ENCODE measurements at regions not wholly inside any gene's neighbourhood (a gene's known extent, or its start where the extent isn't known, plus 50 kb on each side); places are given as distances from the start of the nearest gene placed in this dataset.
"Not testable (repeated sequence)": the region's sequence is repeated elsewhere in the genome, so short reads cannot be mapped to it uniquely, and the experiment has no call there.

DNA sequence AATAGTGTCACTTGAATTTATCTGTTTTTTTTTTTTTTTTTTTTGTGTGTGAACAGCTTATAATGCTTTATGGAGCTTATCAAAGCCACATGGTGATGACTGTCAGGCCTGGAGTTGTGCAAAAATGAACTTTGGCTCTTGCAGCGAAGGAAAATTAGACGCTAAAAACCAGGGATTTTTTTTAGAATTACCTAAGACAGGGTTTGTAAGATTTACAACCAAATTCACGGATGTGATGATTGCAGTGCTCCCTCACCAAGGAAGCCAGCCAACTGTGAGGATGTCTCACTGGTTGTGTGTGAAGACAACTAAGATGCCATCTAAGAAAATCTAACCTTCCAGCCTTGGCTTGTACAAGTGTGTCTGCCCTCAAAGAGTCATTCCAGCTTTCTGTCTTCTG lies 127.1 kb upstream of the SLC4A4 start:
- DNase-seq: no peak

GRCh38 chr4:71212216-71212615 lies 126.6 kb upstream of the SLC4A4 start:
- no peak for DNase-seq

GRCh38 chr4:71214578-71214977 lies 124.2 kb upstream of the SLC4A4 start:
- no peak for DNase-seq

GRCh38 chr4:71216316-71216959 lies 122.4 kb upstream of the SLC4A4 start:
- no peak for DNase-seq

DNA sequence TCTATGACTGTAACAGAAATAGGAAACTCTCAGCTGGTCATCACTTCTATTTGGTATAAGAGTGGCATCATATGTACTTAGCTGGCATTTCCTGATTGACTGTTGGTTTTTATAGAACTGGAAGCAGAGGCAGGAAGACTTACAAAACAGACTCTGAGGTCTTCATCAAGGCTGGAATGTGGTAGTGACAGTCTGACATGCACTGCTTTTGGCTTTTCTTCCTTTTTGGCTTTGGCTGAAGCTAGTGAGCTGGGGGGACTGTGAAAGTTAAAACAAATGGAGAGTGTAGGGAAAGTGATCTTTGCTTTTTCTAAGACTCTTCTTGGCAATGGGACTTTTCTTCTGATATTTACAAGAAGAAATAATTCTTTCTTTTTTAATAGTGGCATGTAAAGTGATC lies 121.1 kb upstream of the SLC4A4 start:
- no peak for DNase-seq

DNA sequence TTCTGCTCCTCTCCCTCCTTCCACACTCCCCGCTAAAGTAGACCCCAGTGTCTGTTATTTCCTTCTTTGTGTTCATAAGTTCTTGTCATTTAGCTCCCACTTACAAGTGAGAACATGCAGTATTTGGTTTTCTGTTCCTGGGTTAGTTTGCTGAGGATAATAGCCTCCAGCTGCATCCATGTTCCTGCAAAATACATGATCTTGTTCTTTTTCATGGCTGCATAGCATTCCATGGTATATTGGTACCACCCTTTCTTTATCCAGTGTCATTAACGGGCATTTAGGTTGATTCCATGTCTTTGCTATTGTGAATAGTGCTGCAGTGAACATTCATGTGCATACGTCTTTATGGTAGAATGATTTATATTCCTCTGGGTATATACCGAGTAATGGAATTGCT lies 118.0 kb upstream of the SLC4A4 start:
- DNase-seq: not testable (repeated sequence)

DNA sequence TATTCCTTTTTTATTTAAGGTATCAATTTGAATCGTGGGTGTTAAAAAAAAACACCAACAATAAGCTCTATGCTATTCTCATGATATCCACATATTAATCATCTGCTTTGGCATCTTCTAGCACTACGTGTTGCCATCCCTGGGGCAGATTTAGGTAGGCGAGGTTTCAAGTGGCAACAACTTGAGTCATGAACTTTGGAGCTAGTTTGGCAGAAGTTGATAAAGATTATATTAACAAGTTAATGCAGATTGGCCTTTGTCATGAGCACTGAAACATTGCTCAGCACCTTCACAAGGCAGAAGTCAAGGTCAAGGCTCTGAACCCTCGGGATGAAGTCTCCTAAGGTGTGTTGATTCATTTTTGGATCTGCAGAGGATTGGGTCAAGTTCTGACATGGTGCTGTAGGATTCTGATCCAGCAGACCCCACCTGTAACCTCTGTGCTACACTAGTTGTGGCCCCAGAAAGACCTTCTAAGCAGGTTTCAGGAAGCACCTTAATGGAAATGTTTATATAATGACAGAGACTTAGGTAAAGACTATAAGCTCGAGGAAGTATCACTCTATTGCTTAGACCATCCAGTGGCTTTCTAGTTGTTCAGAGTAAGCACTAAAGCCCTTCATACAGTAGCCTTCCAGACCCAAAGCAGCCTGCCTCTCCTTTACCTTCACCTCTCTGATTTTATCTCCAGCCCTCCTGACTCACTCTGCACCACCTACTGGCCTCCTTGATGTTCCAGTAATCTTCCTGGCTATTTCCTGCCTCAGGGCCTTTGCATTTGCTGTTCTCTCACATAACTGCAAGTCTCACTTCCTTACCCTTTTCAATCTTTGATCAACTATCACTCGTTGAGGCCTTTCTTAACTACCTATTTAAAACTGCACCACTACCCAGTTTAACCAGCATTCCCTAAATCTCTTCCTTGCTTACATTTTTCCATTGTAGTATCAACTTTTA lies 117.0 kb upstream of the SLC4A4 start:
- DNase-seq: no peak

GRCh38 chr4:71222661-71223060 lies 116.2 kb upstream of the SLC4A4 start:
- no peak for DNase-seq

DNA sequence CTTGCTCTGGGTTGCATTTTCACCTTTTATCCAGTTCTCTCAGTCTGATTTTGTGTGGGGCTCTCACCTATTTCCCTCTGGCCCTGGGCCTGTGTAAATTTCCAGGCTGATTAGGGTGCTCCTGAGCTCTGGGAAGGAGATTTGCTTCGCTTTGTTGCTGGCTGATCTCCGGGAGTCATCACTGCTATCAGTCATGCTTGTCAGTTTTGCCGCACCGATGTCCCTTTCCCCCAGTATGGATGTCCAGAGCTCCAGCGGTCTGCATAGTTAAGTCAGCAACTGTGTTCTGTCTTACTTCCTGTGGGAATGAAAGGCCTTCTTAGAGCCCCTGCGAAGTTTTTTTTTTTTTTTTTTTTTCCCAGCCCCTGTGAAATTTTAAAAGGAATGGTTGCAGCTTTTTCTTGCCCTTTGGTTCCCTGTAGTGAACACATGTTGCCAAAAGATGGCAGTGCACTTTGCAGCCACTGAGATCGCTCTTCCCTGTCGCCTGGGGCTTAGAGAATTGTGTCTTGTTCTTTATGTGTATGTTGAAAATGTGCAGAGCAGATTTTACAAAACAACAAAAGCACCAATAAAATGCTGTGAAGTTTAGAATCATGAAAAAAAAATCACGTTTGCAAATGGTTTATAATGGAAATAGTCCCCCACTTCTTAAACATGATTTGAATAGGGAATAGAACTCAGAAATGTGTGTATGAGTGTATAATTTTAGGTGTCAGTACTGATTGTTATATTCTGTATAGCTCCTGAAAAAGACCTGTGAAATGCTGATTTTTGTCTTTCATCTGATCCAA lies 109.1 kb upstream of the SLC4A4 start:
- no peak for DNase-seq

DNA sequence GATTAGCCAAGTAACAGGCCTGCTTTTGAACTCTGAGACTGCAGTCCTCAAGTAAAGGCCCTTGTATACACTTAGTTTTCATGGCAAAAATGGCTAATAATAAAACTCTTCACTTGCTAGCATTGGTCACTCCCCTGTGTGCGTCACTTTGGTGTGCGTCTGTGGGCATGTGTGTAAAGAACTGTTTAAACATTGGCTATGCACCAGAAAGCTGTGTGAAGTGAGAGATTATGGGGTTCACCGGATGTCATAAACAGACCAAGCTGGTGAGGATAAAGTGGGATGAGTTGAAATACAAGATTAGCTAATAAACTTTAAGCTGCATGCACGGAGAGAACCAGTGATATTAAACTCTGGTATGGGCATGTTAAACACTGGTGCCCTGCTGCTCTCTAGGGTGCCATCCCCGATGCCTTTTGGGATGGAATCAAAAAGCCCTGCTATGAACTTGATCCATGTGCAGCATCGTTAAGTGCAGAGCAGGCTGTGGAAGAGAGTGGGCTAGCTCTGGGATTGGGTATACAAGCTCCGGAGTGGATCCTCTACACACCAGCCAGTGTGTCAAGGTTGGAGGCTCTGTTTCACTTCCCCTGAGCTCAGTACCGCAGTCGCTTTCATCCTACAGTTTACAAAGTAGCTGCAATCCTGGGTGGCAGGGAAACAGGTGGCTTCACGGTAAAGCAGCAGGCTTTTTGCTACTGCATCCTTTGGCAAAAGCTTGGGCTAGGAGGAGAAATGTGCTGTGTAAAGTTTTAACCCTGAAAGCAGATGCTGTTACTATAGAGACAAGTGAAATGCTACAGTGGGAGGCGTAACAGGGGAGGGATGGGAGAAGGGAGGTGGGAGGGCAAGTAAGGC lies 108.3 kb upstream of the SLC4A4 start:
- no peak for DNase-seq

- peak; percentile 35 for DNase-seq
These were observed 107.4 kb upstream of the SLC4A4 start for GRCh38 chr4:71231129-71232055.

DNA sequence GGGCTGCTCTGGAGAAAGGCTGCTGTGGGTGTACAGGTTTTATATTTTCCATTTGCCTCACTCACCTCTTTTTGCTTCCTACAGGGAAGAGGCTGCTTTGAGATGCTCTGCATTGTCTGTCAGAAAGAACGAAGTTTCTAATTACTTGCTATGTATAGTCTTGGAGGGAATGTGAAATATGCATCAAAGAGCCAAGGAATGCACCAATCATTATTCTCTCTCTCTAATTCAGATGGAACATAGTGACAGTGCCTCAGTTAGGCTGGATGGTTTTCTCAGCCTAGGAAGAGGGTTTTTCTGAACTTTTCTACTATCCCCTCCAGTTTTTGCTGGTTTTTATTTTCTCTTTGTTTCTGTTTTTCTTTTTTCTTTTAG lies 106.8 kb upstream of the SLC4A4 start:
- DNase-seq: no peak

DNA sequence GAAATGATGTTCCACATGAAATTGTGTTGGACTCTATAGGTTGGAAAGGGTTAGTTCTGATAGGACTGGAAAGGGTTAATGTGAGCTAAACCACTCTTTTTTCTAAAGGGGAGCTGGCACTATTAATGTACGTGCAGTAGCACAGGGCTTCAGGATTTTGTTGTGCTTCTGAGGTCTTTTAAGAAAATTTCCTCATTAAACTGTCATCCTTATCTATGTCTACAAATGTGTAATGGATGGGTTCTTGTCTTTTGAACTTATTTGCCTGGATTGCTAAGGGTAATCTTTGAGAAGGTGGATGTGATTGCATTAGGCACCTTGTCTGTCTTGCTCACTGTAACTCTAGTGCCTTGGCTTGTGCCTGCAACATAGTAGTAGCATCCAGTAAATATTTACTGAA lies 106.0 kb upstream of the SLC4A4 start:
- no peak for DNase-seq

GRCh38 chr4:71235311-71236201 lies 103.3 kb upstream of the SLC4A4 start:
- no peak for DNase-seq

- no peak for DNase-seq
These were observed 102.6 kb upstream of the SLC4A4 start for GRCh38 chr4:71236226-71236625.

- no peak for DNase-seq
These were observed 101.2 kb upstream of the SLC4A4 start for GRCh38 chr4:71237641-71238040.

GRCh38 chr4:71239365-71239764 lies 99.5 kb upstream of the SLC4A4 start:
- DNase-seq: no peak

GRCh38 chr4:71240094-71240493 lies 98.7 kb upstream of the SLC4A4 start:
- no peak for DNase-seq

DNA sequence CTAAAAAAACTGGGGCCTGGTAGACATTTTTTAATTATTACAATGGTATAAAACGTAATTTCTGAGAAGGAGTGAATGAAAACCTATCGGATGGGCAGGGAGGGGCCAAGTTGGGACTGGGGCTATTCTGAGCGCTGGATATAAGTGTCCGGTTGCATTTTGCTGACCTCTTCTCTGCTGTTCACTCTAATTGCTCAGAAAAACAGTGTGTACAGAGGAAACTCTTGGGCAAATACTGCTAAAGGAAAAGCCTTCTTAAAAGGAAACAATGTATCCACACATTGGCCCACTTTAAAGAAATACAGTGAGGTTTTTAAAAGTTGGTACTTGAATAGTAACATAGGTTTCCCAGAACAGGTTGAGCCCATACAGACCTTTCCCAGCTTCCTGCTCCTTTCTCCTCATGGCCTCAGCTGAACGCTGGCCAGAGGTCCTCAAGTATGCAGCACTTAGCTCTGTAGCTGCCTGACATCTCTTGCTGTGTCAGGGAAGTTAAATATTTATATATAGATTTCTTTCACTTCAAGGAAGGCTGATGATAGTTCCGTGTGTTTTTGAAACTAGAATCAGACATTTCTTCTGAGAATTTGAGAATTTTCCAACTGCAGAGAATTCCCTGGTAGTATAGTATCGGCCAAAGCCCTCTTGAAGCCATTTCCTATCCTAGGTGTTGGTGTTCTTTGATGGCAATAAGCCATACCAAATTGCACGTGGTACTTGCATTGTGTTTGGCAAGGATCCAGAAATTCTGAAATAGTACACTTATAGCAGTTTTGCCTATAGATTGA lies 97.1 kb upstream of the SLC4A4 start:
- DNase-seq: no peak

Data from NCI-H446 treated with DMSO at 0.1 percent for 48 hours (cell line).